GM21786 (cell line): ENCODE measurements at regions not wholly inside any gene's neighbourhood (a gene's known extent, or its start where the extent isn't known, plus 50 kb on each side); places are given as distances from the start of the nearest gene placed in this dataset.
"Not testable (repeated sequence)": the region's sequence is repeated elsewhere in the genome, so short reads cannot be mapped to it uniquely, and the experiment has no call there.

Experiments used
- ATAC-seq: cut with Tn5 transposase; IDR thresholded peaks from one replicate; pipeline ENCODE4 v1.9.1; 2021; ENCODE audit not compliant: unreplicated experiment

- peak; percentile 85 for ATAC-seq
Observed at GRCh38 chr1:157233131-157233530, 94.9 kb upstream of the ETV3 start.

GRCh38 chr1:157231846-157232525 lies 93.8 kb upstream of the ETV3 start:
- ATAC-seq = no peak

- ATAC-seq = no peak
Observed at GRCh38 chr1:157230500-157230899, 92.3 kb upstream of the ETV3 start.

GRCh38 chr1:157227700-157228099 lies 89.5 kb upstream of the ETV3 start:
- no peak for ATAC-seq

- no peak for ATAC-seq
Observed at GRCh38 chr1:157226739-157227138, 88.5 kb upstream of the ETV3 start.

- no peak for ATAC-seq
Observed at GRCh38 chr1:157219600-157219999, 81.4 kb upstream of the ETV3 start.

GRCh38 chr1:157219182-157219581 lies 81.0 kb upstream of the ETV3 start:
- ATAC-seq = no peak

- no peak for ATAC-seq
Observed at GRCh38 chr1:157218671-157219070, 80.5 kb upstream of the ETV3 start.

- no peak for ATAC-seq
Observed at GRCh38 chr1:157217486-157217885, 79.3 kb upstream of the ETV3 start.

GRCh38 chr1:157213836-157214235 lies 75.6 kb upstream of the ETV3 start:
- no peak for ATAC-seq

- ATAC-seq = no peak
Observed at GRCh38 chr1:157209514-157209913, 71.3 kb upstream of the ETV3 start.

- not testable (repeated sequence) for ATAC-seq
Observed at GRCh38 chr1:157205982-157206381, 67.8 kb upstream of the ETV3 start.

GRCh38 chr1:157203166-157203565 lies 65.0 kb upstream of the ETV3 start:
- ATAC-seq = no peak

- no peak for ATAC-seq
Observed at GRCh38 chr1:157202331-157202730, 64.1 kb upstream of the ETV3 start.

GRCh38 chr1:157201767-157202166 lies 63.6 kb upstream of the ETV3 start:
- no peak for ATAC-seq

- ATAC-seq = no peak
Observed at GRCh38 chr1:157200451-157200850, 62.3 kb upstream of the ETV3 start.

GRCh38 chr1:157199421-157199755 lies 61.2 kb upstream of the ETV3 start:
- no peak for ATAC-seq

- ATAC-seq = no peak
Observed at GRCh38 chr1:157198619-157199420, 60.6 kb upstream of the ETV3 start.

GRCh38 chr1:157197906-157198435 lies 59.8 kb upstream of the ETV3 start:
- ATAC-seq = no peak

- not testable (repeated sequence) for ATAC-seq
Observed at GRCh38 chr1:157196670-157197456, 58.7 kb upstream of the ETV3 start.

GRCh38 chr1:157196245-157196543 lies 58.0 kb upstream of the ETV3 start:
- no peak for ATAC-seq
